ES-I3 (cell line): ENCODE measurements at regions not wholly inside any gene's neighbourhood (a gene's known extent, or its start where the extent isn't known, plus 50 kb on each side); places are given as distances from the start of the nearest gene placed in this dataset.
"Not testable (repeated sequence)": the region's sequence is repeated elsewhere in the genome, so short reads cannot be mapped to it uniquely, and the experiment has no call there.

Experiments used
- H3K36me3 ChIP-seq: 2 replicates; pipeline ENCODE4 v1.6.1; 2013; ENCODE audit warnings: mild to moderate bottlenecking, low read length, control low read depth, moderate library complexity; ENCODE audit not compliant: insufficient read depth
- H3K4me1 ChIP-seq: 2 replicates; pipeline ENCODE4 v1.6.1; 2013; ENCODE audit warnings: mild to moderate bottlenecking, control low read depth, low read length; ENCODE audit not compliant: insufficient read depth
- H3K9ac ChIP-seq: 2 replicates; pipeline ENCODE4 v1.6.1; 2013; ENCODE audit warnings: low read depth, mild to moderate bottlenecking, low read length, moderate library complexity
- H3K9me3 ChIP-seq: 2 replicates; pipeline ENCODE4 v1.6.1; 2013; ENCODE audit warnings: mild to moderate bottlenecking, low read length, moderate library complexity; ENCODE audit not compliant: control insufficient read depth, insufficient read depth

DNA sequence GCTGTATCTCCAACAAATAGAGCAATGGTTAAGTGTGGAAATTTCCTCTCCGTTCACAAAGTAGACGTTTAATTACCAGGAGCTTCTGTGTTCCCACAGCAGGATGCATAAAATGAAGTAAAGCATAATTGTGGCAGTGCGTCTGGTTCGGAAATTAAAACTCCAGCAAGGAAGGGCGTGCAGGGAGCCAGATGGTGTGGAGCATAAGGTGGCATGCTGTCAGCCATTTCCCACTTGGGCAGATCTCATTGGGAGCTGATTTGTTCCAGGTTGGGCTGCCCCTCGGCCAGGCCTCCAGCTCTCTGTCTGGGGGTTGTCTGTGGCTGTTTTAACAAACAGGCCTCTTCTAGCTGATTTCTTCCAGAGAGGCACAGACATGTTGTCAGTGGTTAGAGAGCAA, 182.1 kb upstream of the CLNK start:
- H3K9ac ChIP-seq = no peak overlapping the region
- H3K9me3 ChIP-seq = no peaks in the 10 kb centered on the region
- H3K4me1 ChIP-seq = no peaks in the 10 kb centered on the region
- H3K36me3 ChIP-seq = no peaks in the 10 kb centered on the region

DNA sequence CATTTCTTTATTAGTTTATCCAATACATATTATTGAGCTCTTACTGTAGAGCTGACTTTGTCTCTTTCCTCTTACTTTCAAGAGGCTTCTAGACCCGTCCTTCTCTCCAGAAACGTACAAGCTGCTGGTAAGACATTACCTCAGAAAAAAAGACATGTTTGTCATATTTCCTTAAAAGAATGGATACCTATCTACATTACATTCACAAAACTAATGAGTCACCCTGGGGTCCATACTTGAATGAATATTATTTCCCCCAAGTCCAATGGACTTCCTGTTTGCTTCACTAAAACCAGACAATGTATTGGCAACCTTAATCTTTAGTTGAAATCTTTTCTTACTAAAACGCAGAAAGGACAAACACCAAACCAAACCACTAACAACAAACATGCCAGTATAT, 176.5 kb upstream of the CLNK start:
- H3K9ac ChIP-seq = no peak overlapping the region
- H3K4me1 ChIP-seq = no peaks in the 10 kb centered on the region
- H3K9me3 ChIP-seq = no peaks in the 10 kb centered on the region
- no peaks in the 10 kb centered on the region for H3K36me3 ChIP-seq

DNA sequence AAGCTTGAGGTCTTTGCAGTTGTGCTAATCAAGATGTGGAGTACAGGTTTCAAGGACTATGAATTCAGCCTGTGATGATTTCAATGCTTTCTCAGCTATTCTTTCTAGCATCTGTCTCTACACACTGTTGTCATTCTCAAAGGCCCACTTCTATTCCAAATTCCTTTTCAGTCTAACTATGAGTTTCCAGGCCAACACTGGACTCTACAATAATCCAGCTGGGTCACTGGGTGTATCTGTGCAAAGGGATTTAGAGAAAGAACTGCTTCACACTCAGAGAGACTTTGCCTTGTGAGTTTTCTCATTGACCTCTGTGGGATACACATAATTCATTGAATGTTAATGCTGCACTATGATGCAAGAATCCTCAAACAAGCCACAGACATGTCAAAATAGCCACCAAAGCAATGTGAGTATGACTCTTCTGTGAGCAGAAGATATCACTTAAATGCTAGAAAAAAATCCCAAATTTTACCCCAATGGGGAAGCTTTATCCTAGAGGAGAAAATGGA, 171.8 kb upstream of the CLNK start:
- no peaks in the 10 kb centered on the region for H3K36me3 ChIP-seq
- no peaks in the 10 kb centered on the region for H3K4me1 ChIP-seq
- no peaks in the 10 kb centered on the region for H3K9me3 ChIP-seq

DNA sequence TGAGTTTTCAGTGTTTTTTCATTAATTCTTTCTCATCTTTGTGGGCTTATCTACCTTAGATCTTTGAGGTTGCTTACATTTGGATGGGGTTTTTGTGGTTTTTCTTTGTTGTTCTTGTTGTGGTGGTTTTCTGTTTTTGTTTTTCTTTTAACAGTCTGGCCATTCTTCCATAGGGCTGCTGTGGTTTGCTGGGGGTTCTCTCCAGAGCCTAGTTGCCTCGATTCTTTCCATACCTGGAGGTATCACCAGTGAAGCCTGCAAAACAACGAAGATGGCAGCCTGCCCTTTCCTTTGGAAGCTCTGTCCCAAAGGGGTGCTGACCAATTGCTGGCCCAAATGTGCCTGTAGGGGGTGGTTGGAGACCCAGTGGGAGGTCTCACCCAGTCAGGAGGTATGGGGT, 168.6 kb upstream of the CLNK start:
- Histone ChIP-seq H3K4me1 (no peaks in the 10 kb centered on the region), H3K36me3 (no peaks in the 10 kb centered on the region), H3K9me3 (no peaks in the 10 kb centered on the region), H3K9ac (no peak overlapping the region)

More for the DNA sequence above, 171.8 kb upstream of the CLNK start:
- no peak overlapping the region for H3K9ac ChIP-seq

DNA sequence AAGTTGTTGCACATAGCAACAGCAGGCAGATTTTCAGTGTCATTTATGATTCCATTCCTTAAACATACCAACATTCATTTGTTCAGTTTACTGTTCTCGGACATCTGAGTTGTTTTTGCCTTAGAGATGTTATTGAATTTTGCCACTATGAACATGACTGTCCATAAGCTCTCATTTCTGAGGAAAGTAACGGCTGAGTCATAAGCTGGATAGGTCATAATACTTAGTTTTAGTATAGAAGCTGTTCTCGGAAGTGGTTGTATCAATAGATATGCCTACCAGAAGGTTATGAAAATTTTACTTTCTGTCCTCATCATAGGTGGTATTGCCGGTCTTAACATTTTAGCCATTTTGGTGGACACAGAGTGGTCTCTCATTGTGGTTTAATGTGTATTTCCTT, 157.1 kb upstream of the CLNK start:
- Histone ChIP-seq H3K9me3 (no peaks in the 10 kb centered on the region), H3K36me3 (no peaks in the 10 kb centered on the region), H3K4me1 (no peaks in the 10 kb centered on the region; the same call in 1 of the 2 replicates)

DNA sequence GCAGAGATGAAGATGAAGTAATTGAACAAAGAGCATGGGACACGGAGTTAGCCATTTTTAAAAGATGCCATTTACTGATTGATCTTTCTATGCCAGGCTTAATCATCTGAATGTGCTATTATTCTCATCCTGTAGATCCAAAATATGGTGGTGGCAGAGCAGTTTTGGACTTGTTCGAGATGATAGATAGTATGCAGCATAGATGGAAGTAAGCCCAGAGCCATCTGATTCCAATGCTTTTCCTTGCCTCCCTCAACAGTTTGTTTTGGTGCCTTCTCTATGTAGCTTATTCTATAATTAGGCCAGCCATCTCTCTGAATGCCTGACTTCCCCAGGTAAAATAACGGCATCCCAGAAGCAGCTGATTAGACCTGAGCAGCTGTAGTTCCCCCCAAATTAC, 152.6 kb upstream of the CLNK start:
- Histone ChIP-seq H3K9ac (no peak overlapping the region), H3K36me3 (no peaks in the 10 kb centered on the region), H3K4me1 (peaks cover 6% of the 10 kb centered on the region; the same call in 1 of the 2 replicates), H3K9me3 (no peaks in the 10 kb centered on the region)

More for the DNA sequence above, 157.1 kb upstream of the CLNK start:
- H3K9ac ChIP-seq = no peak overlapping the region

DNA sequence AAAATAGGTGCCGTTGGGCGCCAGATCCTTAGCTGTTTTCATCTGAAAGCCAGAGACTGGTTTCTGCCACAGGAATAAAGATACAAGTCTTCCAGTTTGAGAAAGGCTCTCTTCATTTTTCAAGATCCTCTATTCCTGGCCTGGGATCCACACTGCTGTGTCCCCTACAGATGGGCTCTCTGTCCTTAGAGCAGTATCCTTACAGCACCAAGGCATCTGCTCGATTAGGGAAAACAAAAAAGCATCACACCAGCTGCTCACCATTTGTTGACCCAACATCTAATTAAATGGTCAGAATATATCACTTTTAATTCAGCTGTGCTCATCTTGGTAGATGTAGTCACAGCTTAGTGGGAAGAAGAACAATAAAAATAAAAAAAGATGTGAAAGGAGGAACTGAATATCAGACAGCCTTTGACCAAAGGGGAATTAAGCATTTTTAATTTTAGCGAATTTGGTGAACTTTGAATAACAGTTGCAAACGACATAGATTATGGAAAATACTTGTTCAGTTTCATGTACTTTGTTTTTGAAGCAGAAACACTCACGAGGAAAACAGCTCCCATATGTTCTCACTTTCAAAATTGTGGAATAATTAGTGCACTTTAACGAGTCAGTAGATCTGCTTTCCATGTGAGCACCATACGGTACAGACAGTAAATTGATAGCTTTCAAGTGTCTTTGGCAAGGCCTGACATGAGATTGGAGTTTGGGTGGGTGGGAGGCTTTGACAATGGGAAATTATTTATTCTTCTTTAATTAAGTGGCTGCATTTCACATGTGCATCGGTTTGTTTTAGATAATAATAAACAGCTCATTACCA, 148.4 kb upstream of the CLNK start:
- Histone ChIP-seq H3K9ac (no peak overlapping the region), H3K4me1 (peaks cover 6% of the 10 kb centered on the region; the same call in 1 of the 2 replicates), H3K36me3 (no peaks in the 10 kb centered on the region), H3K9me3 (no peaks in the 10 kb centered on the region)

DNA sequence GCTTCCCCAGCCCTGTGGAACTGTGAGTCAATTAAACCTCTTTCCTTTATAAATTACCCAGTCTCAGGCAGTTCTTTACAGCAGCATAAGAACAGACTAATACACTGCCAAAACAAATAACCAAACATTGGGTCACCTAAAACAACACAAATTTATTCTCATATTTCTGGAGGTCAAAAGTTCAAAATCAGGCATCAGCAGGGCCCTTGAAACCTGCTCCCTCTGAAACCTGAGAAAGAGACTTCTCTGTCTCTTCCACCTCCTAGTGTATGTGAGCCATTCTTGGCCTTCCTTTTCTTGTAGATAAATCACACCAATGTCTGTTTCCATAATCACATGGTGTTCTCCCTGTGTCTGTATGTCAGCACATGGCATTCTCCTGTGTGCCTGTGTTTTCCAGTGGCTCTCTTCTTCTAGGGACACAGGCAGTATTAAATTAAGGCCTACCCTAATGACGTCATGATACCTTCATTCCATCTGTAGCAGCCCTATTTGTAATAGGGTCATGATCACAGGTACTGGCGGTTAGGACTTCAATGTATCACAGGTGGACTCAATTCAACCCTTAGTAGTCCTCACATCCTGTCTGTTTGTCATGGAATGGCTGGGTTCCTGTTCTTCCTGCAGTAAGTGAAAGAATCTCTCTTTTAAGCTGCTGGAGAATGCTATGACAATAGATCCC, 147.3 kb upstream of the CLNK start:
- H3K36me3 ChIP-seq = no peaks in the 10 kb centered on the region
- H3K9me3 ChIP-seq = no peaks in the 10 kb centered on the region
- no peak overlapping the region for H3K9ac ChIP-seq
- peaks cover 6% of the 10 kb centered on the region; the same call in 1 of the 2 replicates for H3K4me1 ChIP-seq

DNA sequence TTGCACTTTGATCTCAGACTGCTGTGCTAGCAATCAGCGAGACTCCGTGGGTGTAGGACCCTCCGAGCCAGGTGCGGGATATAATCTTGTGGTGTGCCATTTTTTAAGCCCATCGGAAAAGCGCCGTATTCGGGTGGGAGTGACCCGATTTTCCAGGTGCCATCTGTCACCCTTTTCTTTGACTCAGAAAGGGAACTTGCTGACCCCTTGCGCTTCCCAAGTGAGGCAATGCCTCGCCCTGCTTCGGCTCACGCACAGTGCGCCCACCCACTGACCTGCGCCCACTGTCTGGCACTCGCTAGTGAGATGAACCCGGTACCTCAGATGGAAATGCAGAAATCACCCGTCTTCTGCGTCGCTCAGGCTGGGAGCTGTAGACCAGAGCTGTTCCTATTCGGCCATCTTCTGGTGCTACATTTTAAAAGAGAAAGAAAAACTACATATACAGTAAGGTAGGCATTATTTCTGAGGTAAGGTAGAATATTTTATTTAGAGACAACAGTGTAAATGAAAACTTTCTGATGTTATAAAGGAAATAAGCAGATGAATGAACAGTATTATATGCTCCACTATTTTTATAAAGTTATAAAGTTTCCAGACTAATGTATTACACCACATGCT, 144.5 kb upstream of the CLNK start:
- not testable (repeated sequence) for H3K9me3 ChIP-seq, H3K4me1 ChIP-seq, H3K36me3 ChIP-seq
- H3K9ac ChIP-seq = peak overlapping the region; percentile 24; the same call in 1 of the 2 replicates

DNA sequence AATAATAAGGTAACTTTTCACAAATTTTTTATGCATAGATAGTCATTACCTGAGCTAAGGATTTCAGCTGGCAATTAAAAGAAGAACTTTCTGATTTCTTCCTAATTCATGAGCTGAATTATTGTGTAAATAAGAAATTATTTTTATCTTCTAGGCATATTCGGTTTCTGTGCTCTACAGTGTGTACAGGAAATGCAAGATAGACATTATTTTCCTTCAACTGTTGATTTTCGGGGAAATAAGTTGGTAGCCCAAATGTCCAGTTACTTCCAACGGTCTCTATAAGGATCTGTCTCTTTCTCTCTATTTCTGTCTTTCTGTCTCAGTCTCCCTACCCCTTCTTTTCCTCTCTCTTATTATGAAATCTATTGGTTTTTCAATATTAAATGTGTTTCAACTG, 137.3 kb upstream of the CLNK start:
- H3K4me1 ChIP-seq = no peaks in the 10 kb centered on the region
- no peak overlapping the region for H3K9ac ChIP-seq
- no peaks in the 10 kb centered on the region for H3K9me3 ChIP-seq

DNA sequence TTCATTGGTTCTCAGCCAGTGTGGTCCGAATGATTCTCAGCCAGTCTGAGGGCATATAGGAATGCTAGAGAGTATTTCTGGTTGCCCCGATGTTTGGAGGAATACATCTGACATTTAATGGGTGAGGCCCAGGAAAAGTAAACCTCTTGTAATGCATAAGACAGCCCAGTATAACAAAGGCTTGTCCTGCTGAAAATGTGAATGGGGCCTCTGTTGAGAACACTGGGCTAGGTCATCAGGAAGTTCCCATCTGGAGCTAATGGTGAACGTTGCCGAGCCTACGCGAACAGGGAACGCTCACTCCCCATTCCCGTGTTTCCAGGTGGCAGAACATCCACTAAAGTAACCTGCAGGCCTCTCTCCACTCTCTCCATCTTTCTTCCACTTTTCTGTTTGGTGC, 132.0 kb upstream of the CLNK start:
- H3K9me3 ChIP-seq = no peaks in the 10 kb centered on the region
- H3K36me3 ChIP-seq = no peaks in the 10 kb centered on the region
- H3K4me1 ChIP-seq = no peaks in the 10 kb centered on the region
- H3K9ac ChIP-seq = no peak overlapping the region

More for the DNA sequence above, 137.3 kb upstream of the CLNK start:
- H3K36me3 ChIP-seq = no peaks in the 10 kb centered on the region

DNA sequence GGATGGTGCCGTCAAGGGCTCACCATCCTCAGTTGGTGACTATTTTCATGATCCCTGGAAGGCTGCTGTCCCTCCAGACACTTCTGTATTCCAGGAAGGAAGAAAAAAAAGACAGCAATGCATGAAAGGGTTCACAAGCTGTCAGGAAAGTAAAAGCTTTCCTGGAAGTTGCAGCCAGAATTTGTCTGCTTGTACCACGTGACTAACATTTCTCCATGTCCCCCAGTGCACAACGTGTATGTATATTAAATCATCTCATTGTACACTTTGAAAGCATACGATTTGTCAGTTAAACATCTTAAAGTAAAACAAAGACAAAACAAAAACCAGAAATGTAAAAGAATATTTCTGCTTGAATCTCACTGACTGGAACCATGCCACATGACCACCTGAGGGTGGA, 127.4 kb upstream of the CLNK start:
- Histone ChIP-seq H3K36me3 (no peaks in the 10 kb centered on the region), H3K9ac (no peak overlapping the region), H3K9me3 (no peaks in the 10 kb centered on the region), H3K4me1 (no peaks in the 10 kb centered on the region)

DNA sequence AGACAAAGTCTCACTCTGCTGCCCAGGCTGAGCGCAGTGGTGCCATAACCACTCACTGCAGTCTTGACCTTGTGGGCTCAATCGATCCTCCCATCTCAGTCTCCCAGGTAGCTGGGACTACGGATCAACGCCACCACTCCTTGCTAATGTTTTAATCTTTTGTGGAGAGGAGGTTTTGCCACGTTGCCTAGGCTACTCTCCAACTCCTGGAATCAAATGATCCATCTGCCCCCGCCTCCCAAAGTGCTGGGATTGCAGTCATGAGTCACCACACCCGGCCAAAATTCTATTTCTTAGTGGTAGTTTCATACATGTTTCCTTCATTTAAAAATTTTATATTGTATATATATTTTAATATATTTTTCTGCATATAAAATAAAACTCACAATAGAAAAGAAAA, 125.8 kb upstream of the CLNK start:
- Histone ChIP-seq H3K9me3 (no peaks in the 10 kb centered on the region), H3K4me1 (no peaks in the 10 kb centered on the region), H3K9ac (no peak overlapping the region), H3K36me3 (no peaks in the 10 kb centered on the region)

DNA sequence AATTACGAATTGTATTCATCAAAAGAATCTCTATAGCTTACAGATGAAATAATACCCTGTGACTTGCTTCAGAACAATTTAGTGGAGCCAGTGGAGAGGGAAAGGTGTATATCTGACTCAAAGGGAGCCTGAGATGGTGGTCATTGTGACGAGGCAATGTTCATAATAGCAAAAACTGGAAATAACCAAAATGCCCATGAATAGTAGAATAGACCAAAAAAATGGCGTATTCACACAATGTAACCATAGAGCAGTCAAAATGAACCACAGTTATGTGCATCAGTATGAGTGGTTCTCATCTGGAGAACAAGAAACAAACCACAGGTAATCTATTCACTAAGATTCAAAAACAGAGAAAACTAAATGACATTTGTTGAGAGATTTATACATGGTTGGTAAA, 125.3 kb upstream of the CLNK start:
- H3K36me3 ChIP-seq = no peaks in the 10 kb centered on the region
- H3K9ac ChIP-seq = no peak overlapping the region
- no peaks in the 10 kb centered on the region for H3K9me3 ChIP-seq
- no peaks in the 10 kb centered on the region for H3K4me1 ChIP-seq
